Smooth muscle cell (in vitro differentiated cells): ENCODE measurements at regions not wholly inside any gene's neighbourhood (a gene's known extent, or its start where the extent isn't known, plus 50 kb on each side); places are given as distances from the start of the nearest gene placed in this dataset.

Experiments
- DNase-seq: peaks from one replicate; lab custom pipeline; 2025; ENCODE audit not compliant: unreplicated experiment; lab: John Stamatoyannopoulos, UW
- H2AFZ ChIP-seq: fragments of 200-600 bp; sonication (generic); 2 replicates; pipeline ENCODE4 v1.6.0; 2016; ENCODE audit warnings: antibody characterized with exemption, low read depth, mild to moderate bottlenecking
- H3F3A ChIP-seq: fragments of 200-600 bp; sonication (generic); 2 replicates; pipeline ENCODE4 v1.6.0; 2017; ENCODE audit warnings: antibody characterized with exemption, low read depth
- H3K27ac ChIP-seq: fragments of 200-600 bp; sonication (generic); 2 replicates; pipeline ENCODE4 v1.5.1; 2016; ENCODE audit warnings: low read depth, mild to moderate bottlenecking
- H3K27me3 ChIP-seq: fragments of 200-600 bp; sonication (generic); 2 replicates; pipeline ENCODE4 v1.6.1; 2016; ENCODE audit warnings: low read depth, mild to moderate bottlenecking
- H3K36me3 ChIP-seq: fragments of 200-600 bp; sonication (generic); 2 replicates; pipeline ENCODE4 v1.5.1; 2016; ENCODE audit warnings: low read depth
- H3K4me1 ChIP-seq: fragments of 200-600 bp; sonication (generic); 2 replicates; pipeline ENCODE4 v1.5.1; 2016; ENCODE audit warnings: low read depth
- H3K4me2 ChIP-seq: fragments of 200-600 bp; sonication (generic); 2 replicates; pipeline ENCODE4 v1.6.0; 2016; ENCODE audit warnings: mild to moderate bottlenecking
- H3K4me3 ChIP-seq: fragments of 200-600 bp; sonication (generic); 2 replicates; pipeline ENCODE4 v1.5.1; 2016; ENCODE audit warnings: mild to moderate bottlenecking
- H3K79me2 ChIP-seq: fragments of 200-600 bp; sonication (generic); 2 replicates; pipeline ENCODE4 v1.6.0; 2016; ENCODE audit warnings: low read depth, mild to moderate bottlenecking
- H3K9ac ChIP-seq: fragments of 200-600 bp; sonication (generic); 2 replicates; pipeline ENCODE4 v1.6.0; 2016; ENCODE audit warnings: low read depth
- H3K9me3 ChIP-seq: fragments of 200-600 bp; sonication (generic); replicated peaks from 2 replicates; pipeline ENCODE4 v1.5.1; 2016; ENCODE audit warnings: low read depth
- H4K20me1 ChIP-seq: fragments of 200-600 bp; sonication (generic); 2 replicates; pipeline ENCODE4 v1.6.0; 2016; ENCODE audit warnings: low read depth
- CTCF ChIP-seq: fragments of 200-600 bp; sonication (generic); IDR thresholded peaks from 2 replicates; pipeline ENCODE4 v1.5.1; 2017; ENCODE audit warnings: borderline replicate concordance, mild to moderate bottlenecking, antibody characterized with exemption; ENCODE audit not compliant: insufficient read depth, poor library complexity, severe bottlenecking
- WGBS: methylation state at CpG from one replicate; pipeline ENCODE4 v1.1.7; 2016; ENCODE audit warnings: low lambda C conversion rate; 5-methylcytosine and 5-hydroxymethylcytosine counted together

GRCh38 chr6:120945905-120946594 lies 388.2 kb downstream of the TBC1D32 start:
- Histone ChIP-seq H3K36me3 (no peaks in the 10 kb centered on the region), H3K4me1 (no peaks in the 10 kb centered on the region), H3K4me2 (no peak overlapping the region), H3K27ac (no peak overlapping the region), H3F3A (no peaks in the 10 kb centered on the region), H3K27me3 (no peaks in the 10 kb centered on the region), H3K9me3 (no peaks in the 10 kb centered on the region), H3K79me2 (no peaks in the 10 kb centered on the region), H2AFZ (no peak overlapping the region), H3K9ac (no peak overlapping the region), H4K20me1 (no peaks in the 10 kb centered on the region), H3K4me3 (no peak overlapping the region)
- WGBS = 82% methylated on average over 3 of the region's 3 CpGs
- no peak for TF ChIP-seq CTCF
- DNase-seq = no peak

GRCh38 chr6:120938876-120939472 lies 395.3 kb downstream of the TBC1D32 start:
- H2AFZ ChIP-seq = no peak overlapping the region
- no peaks in the 10 kb centered on the region for H3K9me3 ChIP-seq
- H3F3A ChIP-seq = no peaks in the 10 kb centered on the region
- H3K27me3 ChIP-seq = no peaks in the 10 kb centered on the region
- WGBS = 95% methylated on average over 3 of the region's 3 CpGs
- no peak for DNase-seq
- H3K4me1 ChIP-seq = no peaks in the 10 kb centered on the region
- TF ChIP-seq CTCF = no peak
- no peak overlapping the region for H3K27ac ChIP-seq
- no peaks in the 10 kb centered on the region for H4K20me1 ChIP-seq
- H3K9ac ChIP-seq = no peak overlapping the region
- H3K79me2 ChIP-seq = no peaks in the 10 kb centered on the region
- H3K4me3 ChIP-seq = no peak overlapping the region
- no peak overlapping the region for H3K4me2 ChIP-seq
- H3K36me3 ChIP-seq = no peaks in the 10 kb centered on the region

GRCh38 chr6:120938164-120938875 lies 396.0 kb downstream of the TBC1D32 start:
- TF ChIP-seq CTCF = no peak
- Histone ChIP-seq H4K20me1 (no peaks in the 10 kb centered on the region), H3K9me3 (no peaks in the 10 kb centered on the region)

More at GRCh38 chr6:120938164-120938875, 396.0 kb downstream of the TBC1D32 start:
- H3K9ac ChIP-seq = no peak overlapping the region
- no peak overlapping the region for H3K4me3 ChIP-seq
- H3K27ac ChIP-seq = no peak overlapping the region
- no peaks in the 10 kb centered on the region for H3K79me2 ChIP-seq
- H3K36me3 ChIP-seq = no peaks in the 10 kb centered on the region
- H3K4me1 ChIP-seq = no peaks in the 10 kb centered on the region
- H3K27me3 ChIP-seq = no peaks in the 10 kb centered on the region
- DNase-seq = no peak
- no peak overlapping the region for H3K4me2 ChIP-seq
- H3F3A ChIP-seq = no peaks in the 10 kb centered on the region
- no peak overlapping the region for H2AFZ ChIP-seq
- 89% methylated on average over 1 of the region's 1 CpG for WGBS
